Activated gamma-delta T cell treated with anti-CD3 and anti-CD28 coated beads, Interleukin-2, amount 50 U/mL, for 16 hours (primary cell): ENCODE measurements at regions not wholly inside any gene's neighbourhood (a gene's known extent, or its start where the extent isn't known, plus 50 kb on each side); places are given as distances from the start of the nearest gene placed in this dataset.

Experiments
- DNase-seq: peaks from one replicate; pipeline ENCODE4 v3.0.0-alpha.2; 2020; ENCODE audit warnings: low read depth

GRCh38 chr10:113420057-113420732, 132.7 kb upstream of the HABP2 start:
- no peak for DNase-seq

- no peak for DNase-seq
Measured at GRCh38 chr10:113420733-113421675, 131.8 kb upstream of the HABP2 start.

GRCh38 chr10:113422371-113422770, 130.5 kb upstream of the HABP2 start:
- DNase-seq: no peak

- no peak for DNase-seq
Measured at GRCh38 chr10:113423981-113424721, 128.7 kb upstream of the HABP2 start.

GRCh38 chr10:113425008-113425407, 127.8 kb upstream of the HABP2 start:
- DNase-seq: no peak

GRCh38 chr10:113425541-113425951, 127.3 kb upstream of the HABP2 start:
- no peak for DNase-seq

GRCh38 chr10:113426181-113426877, 126.5 kb upstream of the HABP2 start:
- no peak for DNase-seq

GRCh38 chr10:113427236-113427735, 125.6 kb upstream of the HABP2 start:
- no peak for DNase-seq

- no peak for DNase-seq
Measured at GRCh38 chr10:113427811-113428558, 124.9 kb upstream of the HABP2 start.

GRCh38 chr10:113430634-113431397, 122.0 kb upstream of the HABP2 start:
- DNase-seq: no peak

- no peak for DNase-seq
Measured at GRCh38 chr10:113431398-113432160, 121.3 kb upstream of the HABP2 start.

GRCh38 chr10:113433711-113434110, 119.1 kb upstream of the HABP2 start:
- DNase-seq: no peak

- DNase-seq: no peak
Measured at GRCh38 chr10:113434315-113434714, 118.5 kb upstream of the HABP2 start.

GRCh38 chr10:113434950-113435349, 117.9 kb upstream of the HABP2 start:
- DNase-seq: no peak

- DNase-seq: no peak
Measured at GRCh38 chr10:113435881-113436280, 117.0 kb upstream of the HABP2 start.

- DNase-seq: no peak
Measured at GRCh38 chr10:113436851-113437250, 116.0 kb upstream of the HABP2 start.

GRCh38 chr10:113438652-113439051, 114.2 kb upstream of the HABP2 start:
- no peak for DNase-seq

GRCh38 chr10:113441220-113441619, 111.6 kb upstream of the HABP2 start:
- DNase-seq: no peak

- no peak for DNase-seq
Measured at GRCh38 chr10:113441686-113442270, 111.1 kb upstream of the HABP2 start.
